BE2C (cell line): ENCODE measurements at regions not wholly inside any gene's neighbourhood (a gene's known extent, or its start where the extent isn't known, plus 50 kb on each side); places are given as distances from the start of the nearest gene placed in this dataset.

Experiments
- DNase-seq: peaks from one replicate; pipeline ENCODE4 v3.0.0-alpha.2; 2020
- H3K27me3 ChIP-seq: fragments of 250-450 bp; sonication (Bioruptor Pico); 2 replicates; pipeline ENCODE4 v1.5.1; 2020; ENCODE audit warnings: mild to moderate bottlenecking
- H3K36me3 ChIP-seq: fragments of 250-450 bp; sonication (Bioruptor Pico); 2 replicates; pipeline ENCODE4 v1.5.1; 2020; ENCODE audit warnings: mild to moderate bottlenecking
- H3K4me1 ChIP-seq: fragments of 250-450 bp; sonication (Bioruptor Pico); 2 replicates; pipeline ENCODE4 v1.5.1; 2020
- H3K4me3 ChIP-seq: 2 replicates; pipeline ENCODE4 v1.5.1; 2011; ENCODE audit warnings: low read depth, low read length
- H3K9me3 ChIP-seq: fragments of 250-450 bp; sonication (Bioruptor Pico); 2 replicates; pipeline ENCODE4 v1.5.1; 2020
- CTCF ChIP-seq: IDR thresholded peaks from 2 replicates; pipeline ENCODE4 v1.5.1; 2012; ENCODE audit warnings: mild to moderate bottlenecking, low read depth, low read length

DNA sequence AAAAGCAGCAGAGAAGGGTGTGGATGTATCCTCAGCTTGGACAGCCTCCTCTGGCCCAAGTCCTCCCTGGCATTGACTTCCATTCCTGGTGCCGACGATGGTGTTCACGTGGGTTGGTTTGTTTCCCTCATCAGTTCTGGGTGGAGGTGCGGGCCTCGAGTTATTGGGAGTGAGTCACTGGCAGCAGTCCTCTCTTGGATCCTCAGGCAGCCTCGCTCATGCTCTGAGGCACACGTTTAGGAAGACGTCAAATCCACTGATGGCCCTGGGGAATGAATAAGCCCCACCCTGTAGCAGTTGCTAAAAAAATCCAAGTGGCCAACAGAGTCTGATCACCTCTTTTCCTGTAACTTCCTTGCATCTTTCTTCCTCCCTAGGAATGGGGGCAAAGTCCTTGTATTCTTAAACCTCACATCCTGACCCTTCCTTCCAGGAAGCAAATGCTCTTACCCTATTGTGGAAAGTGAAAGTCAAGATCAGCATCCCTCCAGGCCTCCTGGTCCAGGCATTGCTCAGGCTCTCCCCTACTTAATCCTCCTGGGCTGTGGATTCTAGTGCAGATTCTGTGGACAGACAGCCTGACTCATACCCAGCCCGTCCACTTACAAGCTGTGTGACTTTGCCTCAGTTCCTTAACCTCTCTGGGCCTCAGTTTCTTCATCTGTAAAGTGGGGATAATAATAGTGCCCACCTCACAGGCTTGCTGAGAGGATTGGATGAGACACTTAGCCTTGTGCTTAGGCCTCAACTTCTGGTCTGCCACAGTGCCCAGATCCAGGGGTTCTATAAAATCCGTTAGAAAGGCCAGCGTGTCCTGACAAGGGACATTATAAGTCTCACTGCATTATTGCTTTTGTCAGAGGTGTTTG lies 111.1 kb downstream of the TLR5 start:
- H3K9me3 ChIP-seq = no peaks in the 10 kb centered on the region
- TF ChIP-seq CTCF = no peak
- 0 out of 2 replicates have a peak, but pooled peaks cover 3% of the 10 kb centered on the region for H3K27me3 ChIP-seq
- H3K36me3 ChIP-seq = no peaks in the 10 kb centered on the region
- H3K4me3 ChIP-seq = no peak overlapping the region
- no peaks in the 10 kb centered on the region for H3K4me1 ChIP-seq
- DNase-seq = no peak

GRCh38 chr1:223033658-223034057 lies 109.4 kb downstream of the TLR5 start:
- DNase-seq = no peak
- Histone ChIP-seq H3K9me3 (no peaks in the 10 kb centered on the region), H3K36me3 (no peaks in the 10 kb centered on the region), H3K27me3 (0 out of 2 replicates have a peak, but pooled peaks cover 3% of the 10 kb centered on the region), H3K4me1 (no peaks in the 10 kb centered on the region), H3K4me3 (no peak overlapping the region)
- TF ChIP-seq CTCF = no peak

DNA sequence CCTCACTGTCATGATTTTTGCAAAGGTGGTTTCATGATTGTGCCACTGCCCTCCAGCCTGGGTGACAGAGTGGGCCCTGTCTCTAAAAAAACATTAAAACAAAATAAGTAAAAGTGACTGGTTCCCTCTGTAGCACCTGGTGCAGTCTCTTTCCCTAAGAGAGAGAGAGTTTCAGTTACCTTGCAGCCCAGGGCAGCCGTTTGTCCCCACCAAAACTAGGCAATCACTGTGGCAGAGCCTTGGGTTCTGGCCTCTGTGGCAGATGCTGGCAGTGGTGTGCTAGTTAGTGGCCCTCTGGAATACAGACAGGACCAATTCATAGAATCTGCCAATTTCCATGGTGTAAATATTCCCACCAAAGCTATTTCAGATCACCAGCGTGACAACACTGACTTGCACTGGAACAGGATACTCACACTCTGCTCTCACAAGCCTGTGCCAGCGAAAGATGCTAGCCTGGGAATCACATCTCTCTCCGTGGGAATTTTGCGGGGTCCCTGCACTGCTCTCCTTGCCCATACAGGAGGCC lies 108.7 kb downstream of the TLR5 start:
- no peaks in the 10 kb centered on the region for H3K36me3 ChIP-seq
- no peak for DNase-seq
- H3K4me1 ChIP-seq = no peaks in the 10 kb centered on the region
- no peak overlapping the region for H3K4me3 ChIP-seq
- 0 out of 2 replicates have a peak, but pooled peaks cover 3% of the 10 kb centered on the region for H3K27me3 ChIP-seq
- H3K9me3 ChIP-seq = no peaks in the 10 kb centered on the region
- TF ChIP-seq CTCF = no peak

- H3K4me3 ChIP-seq = no peak overlapping the region
- H3K9me3 ChIP-seq = no peaks in the 10 kb centered on the region
- no peaks in the 10 kb centered on the region for H3K4me1 ChIP-seq
- no peak for TF ChIP-seq CTCF
- no peak for DNase-seq
- H3K36me3 ChIP-seq = no peaks in the 10 kb centered on the region
- no peaks in the 10 kb centered on the region for H3K27me3 ChIP-seq
Observed at GRCh38 chr1:223035724-223036478, 107.1 kb downstream of the TLR5 start.

- Histone ChIP-seq H3K27me3 (no peaks in the 10 kb centered on the region), H3K4me3 (no peak overlapping the region), H3K9me3 (no peaks in the 10 kb centered on the region), H3K4me1 (no peaks in the 10 kb centered on the region), H3K36me3 (no peaks in the 10 kb centered on the region)
- DNase-seq = no peak
- TF ChIP-seq CTCF = no peak
Observed at GRCh38 chr1:223036479-223036845, 106.6 kb downstream of the TLR5 start.

DNA sequence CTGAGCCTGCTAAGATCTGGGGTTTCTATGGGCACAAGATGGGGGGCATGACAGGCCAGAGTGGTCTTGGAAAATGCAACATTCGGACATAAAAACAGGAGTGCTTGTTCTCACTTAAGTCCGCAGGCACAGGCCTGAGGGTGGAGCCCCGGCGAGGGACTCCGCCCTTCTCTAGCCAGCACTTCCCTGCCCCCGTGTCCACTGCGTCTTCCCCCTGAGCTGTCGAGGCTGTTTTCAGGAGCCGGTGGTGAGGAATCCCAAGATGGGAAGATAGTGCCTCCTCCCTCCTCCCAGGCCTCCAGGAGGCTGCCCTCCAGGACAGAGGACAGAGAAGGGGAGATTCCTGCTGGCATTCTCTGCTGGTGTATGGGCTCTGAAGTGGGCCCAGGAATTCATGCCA lies 105.2 kb downstream of the TLR5 start:
- no peaks in the 10 kb centered on the region for H3K27me3 ChIP-seq
- TF ChIP-seq CTCF = no peak
- H3K4me1 ChIP-seq = no peaks in the 10 kb centered on the region
- no peaks in the 10 kb centered on the region for H3K36me3 ChIP-seq
- H3K4me3 ChIP-seq = no peak overlapping the region
- H3K9me3 ChIP-seq = no peaks in the 10 kb centered on the region
- no peak for DNase-seq
